ENCODE measurements at regions not wholly inside any gene's neighbourhood (a gene's known extent, or its start where the extent isn't known, plus 50 kb on each side); places are given as distances from the start of the nearest gene placed in this dataset.

DNA sequence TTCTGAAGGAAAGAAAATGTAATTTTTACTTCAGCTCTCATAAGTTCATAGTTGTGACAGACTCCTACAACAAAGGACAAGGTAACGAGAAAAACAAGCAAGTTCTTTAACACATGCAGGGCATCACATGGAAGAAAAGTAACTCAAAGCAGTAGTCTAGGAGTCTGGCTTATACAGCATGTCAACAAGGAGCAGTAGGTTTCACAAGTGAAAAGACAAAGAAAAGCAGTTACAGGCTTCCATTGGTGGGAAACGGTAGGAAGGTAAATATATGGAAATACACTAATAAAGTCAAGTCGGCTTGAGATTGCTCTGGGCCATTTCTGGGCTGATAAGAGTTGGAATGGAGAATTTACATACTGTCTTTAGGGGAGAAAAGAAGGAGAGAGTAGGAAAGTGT lies 228.4 kb upstream of the ZFP42 start:
- TF ChIP-seq, protein P1, sequence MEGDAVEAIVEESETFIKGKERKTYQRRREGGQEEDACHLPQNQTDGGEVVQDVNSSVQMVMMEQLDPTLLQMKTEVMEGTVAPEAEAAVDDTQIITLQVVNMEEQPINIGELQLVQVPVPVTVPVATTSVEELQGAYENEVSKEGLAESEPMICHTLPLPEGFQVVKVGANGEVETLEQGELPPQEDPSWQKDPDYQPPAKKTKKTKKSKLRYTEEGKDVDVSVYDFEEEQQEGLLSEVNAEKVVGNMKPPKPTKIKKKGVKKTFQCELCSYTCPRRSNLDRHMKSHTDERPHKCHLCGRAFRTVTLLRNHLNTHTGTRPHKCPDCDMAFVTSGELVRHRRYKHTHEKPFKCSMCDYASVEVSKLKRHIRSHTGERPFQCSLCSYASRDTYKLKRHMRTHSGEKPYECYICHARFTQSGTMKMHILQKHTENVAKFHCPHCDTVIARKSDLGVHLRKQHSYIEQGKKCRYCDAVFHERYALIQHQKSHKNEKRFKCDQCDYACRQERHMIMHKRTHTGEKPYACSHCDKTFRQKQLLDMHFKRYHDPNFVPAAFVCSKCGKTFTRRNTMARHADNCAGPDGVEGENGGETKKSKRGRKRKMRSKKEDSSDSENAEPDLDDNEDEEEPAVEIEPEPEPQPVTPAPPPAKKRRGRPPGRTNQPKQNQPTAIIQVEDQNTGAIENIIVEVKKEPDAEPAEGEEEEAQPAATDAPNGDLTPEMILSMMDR (conservative IDR thresholded peaks at IDR 0.05; ENCODE audit: low read depth, low read length), result no peak
- TF ChIP-seq RAD21 (IDR thresholded peaks at IDR 0.05; ENCODE audit: low read length) (no peak), RCOR1 (IDR thresholded peaks at IDR 0.05; ENCODE audit: insufficient replicate concordance, low read length) (no peak), RFX5 (IDR thresholded peaks at IDR 0.05; ENCODE audit: low read depth, low read length) (no peak)
